ENCODE measurements at regions not wholly inside any gene's neighbourhood (a gene's known extent, or its start where the extent isn't known, plus 50 kb on each side); places are given as distances from the start of the nearest gene placed in this dataset.

DNA sequence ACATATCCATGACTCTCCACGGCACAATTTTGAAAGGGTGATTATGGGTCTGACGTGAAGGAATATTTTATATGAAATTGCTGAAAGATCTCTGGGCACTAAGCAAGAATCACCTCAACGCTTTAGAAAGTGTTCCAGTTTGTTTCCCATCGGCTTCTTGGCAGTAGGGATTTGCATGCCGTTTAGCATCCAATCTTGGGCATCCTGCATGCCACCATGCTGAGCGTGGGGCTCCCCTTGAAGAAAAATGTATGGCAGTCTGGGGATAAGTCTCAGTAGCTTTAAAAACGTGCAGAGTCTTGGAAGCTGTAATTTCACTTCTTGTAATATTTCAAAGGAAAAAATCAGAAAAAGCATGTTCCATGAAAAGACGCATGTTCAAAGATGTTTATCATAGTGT lies 151.7 kb downstream of the DMRT2 start:
- DNase-seq (ENCODE audit: low spot score), result no peak

DNA sequence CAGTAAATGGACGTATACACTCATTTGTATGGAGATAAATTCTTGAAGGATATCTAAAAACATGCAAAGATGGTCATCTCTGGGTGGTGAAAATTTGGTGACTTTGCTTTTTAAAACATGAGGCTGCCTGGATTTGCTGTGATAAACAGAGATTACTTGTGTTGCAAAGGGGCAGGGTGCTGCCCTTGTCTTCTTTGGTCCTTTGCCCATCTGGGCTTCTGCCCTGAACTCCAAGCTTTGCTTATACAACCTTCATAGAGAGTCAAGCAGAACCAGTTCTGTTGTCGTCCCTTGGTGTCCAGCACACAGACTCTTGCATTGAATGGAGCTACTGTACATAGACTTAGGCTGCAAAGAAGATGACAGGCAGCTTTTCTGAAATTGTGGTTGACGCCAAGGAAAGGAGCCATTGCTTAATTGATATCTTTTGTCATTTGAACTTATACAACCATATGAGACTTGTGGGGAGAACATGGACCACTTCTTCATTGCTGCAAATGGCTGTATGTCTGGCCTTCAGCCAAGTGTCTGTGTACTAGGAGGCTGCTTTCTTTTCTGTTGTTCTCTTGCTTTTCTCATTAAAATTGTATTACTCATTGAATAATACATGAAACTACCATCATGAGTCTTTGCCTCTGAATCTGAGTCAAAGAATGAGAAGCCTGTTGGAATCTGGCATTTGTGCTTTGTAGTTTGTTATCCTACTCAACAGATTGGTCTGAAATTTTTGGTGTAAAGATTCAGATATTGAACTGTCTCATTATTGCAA lies 152.5 kb downstream of the DMRT2 start:
- DNase-seq (ENCODE audit: low spot score), result no peak

DNA sequence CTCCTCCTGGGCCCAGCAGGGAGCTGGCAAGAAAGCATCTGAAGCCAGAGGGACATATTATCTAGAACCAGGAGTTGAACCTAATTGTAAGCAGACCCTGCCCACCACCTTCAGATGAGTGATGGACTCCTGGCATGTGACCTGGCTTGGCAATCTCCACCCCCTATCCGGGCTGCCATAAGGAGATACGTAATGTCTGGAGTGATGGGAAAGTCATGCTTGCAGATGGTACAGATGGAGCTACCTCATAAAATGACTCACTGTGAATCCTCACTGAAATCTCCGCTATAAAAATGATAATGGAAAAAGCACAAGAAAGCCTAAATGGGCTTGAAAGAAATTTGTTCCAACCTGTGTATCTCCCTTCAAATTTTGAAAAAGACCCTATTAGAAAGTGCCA lies 157.5 kb downstream of the DMRT2 start:
- no peak for DNase-seq (ENCODE audit: low spot score)

DNA sequence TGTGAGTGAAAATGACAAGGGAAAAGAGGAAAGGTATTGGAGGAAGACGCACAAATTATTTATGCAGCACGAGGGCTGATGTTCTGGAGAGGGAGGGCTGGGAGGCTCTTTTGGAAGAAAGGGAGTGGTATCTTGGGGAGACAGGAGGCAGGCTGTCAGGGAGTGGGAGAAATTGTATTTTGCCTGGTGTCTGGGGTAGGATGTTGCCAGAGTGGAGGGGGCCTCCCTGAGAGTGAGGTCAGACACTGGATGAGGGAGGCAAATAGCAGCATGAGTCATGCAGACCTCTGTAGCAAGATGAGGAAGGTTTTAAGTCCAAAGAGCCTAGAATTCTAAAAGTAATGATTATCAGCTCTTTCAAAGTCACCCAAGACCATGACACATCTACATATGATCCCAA lies 158.0 kb downstream of the DMRT2 start:
- no peak for DNase-seq (ENCODE audit: low spot score)

DNA sequence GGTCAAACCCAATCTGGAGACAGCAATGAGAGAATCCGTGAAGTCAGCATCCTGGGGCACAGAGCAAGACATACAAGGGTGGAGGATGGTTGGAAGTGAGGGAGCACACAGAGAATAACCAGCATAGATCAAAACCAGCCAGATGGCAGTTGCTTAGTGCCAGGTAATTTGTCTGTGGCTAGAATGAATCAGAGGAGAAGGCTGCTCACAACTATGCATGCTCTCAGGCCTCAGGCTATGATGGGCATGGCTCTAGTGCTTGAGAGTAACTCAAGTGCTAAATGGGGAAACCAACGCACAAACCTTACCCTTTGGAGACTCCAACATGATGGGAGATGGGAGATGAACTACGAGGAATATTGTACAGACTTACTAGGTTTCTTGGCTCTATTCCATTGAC lies 160.8 kb downstream of the DMRT2 start:
- no peak for DNase-seq (ENCODE audit: low spot score)

DNA sequence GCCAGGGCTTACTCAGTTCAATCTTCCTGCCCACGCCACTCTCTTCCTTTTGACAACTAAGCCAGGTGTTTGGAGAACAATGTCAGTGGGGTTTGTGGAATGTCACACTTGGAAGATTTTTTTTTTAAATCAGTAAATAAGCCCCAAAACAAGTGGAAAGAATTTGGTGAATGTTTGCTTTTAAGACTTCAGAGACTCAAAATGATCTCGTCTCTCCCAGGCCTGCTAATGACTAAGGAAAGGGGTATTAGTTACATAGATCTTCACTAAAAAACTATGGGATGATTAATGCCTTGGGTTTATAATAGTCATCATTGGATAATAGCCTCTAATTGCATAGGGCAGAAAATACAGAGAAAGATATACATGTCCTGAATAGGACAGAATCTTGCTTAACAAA lies 166.4 kb downstream of the DMRT2 start:
- DNase-seq (ENCODE audit: low spot score), result no peak

DNA sequence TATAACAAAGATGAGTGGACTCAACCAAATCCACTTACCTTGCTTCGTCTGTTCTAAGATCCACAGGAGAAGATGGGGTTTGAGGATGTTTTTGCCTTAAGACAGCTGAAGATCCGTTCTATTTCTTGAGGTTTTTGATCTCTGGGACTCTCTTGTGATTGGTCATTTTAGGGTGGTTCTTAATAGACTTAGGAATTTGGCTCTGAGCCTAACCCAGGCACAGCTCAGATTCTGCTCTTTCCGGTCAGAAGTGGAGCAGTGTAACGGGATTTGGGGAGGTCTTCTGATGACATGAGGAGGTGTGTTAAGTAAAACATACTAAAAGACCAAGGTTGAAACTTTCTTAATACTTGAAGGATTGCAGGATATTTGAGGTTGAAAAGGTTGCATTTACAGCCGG lies 166.9 kb downstream of the DMRT2 start:
- DNase-seq (ENCODE audit: low spot score), result no peak

DNA sequence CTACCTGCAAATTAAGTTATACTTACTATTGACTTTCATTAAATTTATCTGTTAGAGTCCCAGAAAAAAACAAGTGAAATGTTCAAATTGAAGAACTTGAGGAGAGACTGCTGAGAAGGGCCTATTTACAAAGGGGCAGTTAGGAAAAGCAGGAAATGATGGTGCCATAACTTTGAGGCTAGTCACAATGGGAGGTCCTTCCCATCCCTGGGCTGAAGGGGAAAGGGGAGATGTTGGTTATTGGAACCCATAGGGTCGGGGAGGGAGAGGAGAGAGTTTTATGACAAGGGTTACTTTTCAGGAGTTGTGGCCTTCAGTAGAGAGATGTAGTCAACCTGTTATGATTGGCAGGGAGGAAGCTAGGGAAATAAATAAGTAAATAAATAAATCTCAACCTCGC lies 169.1 kb downstream of the DMRT2 start:
- no peak for DNase-seq (ENCODE audit: low spot score)

DNA sequence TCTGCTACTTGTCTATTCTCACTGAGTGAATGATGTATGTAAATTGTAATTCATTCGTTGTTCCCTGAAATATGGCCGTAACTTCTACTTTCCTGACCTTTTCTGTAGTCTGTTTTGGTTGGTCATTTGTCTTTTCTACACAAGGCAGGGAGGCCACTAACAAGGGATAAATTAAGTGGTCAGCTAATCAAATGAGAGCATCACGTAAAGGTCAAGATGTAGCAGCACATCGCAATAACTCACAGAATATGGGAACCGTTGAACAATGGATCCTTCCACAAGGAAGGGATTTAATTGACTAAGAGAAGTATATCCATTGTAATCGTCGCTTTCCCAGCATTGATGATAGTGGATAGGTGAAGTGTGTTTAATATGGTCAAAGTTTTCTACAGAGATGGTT lies 171.1 kb downstream of the DMRT2 start:
- no peak for DNase-seq (ENCODE audit: low spot score)

DNA sequence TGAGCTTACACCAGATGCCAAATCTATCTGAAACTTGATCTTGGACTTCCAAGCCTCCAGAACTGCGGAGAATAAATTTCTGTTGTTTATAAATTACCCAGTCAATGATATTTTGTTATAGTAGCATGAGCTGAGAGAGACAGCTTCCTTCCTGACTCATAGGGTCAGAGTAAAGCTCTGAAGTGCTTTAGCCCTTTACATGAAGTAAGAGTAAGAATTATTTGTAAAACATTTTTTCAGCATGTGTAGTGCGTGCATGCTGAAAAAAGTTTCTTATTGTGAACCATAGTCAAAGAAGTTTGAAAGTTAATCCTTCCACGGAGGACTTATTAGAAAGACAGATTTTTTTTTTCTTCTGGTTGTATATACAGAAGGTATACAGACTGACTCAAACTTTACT lies 172.4 kb downstream of the DMRT2 start:
- no peak for DNase-seq (ENCODE audit: low spot score)

DNA sequence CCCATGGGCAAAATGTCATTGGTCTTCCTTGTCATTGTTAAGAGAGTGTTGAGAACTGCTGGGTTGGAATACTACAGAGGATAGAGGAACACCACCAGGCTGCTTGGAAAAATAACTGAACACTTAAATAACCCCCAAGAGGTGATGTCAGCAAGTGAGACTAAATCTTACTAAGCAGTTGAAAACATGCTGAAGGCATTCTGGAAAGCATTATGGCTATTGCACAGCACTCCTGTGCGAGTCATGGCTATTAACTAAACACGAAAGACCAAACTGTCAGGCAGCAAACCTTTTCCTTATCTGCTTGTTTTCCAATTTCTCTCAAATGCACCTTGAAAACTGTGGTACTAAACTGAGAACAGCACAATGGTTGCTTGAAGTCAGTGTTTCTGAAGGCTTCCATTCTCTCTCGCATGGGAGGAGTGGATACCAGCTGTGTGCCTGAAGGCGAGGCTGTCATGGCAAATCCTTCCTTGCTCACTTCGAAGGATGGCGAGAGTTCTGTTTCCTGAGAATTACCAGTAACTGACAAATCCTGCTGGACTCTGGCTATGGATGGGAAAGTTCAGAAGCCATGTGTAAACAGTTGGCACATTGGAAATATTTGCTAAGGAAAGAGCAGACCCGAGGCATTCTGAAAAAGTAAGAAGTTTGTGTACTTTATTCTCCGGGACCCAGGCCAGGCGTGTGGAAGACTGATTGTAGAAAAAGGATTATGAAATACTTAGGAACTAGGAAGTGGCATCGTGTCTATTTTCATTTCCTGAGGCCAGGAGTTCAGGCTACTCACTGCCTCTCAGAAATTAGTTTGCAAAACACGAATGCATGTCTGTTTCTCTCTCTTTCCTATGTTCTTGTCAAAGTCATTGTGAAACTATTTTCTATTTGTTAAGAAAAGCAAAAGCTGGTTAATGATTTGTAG lies 182.1 kb downstream of the DMRT2 start:
- DNase-seq (ENCODE audit: low spot score), result no peak

DNA sequence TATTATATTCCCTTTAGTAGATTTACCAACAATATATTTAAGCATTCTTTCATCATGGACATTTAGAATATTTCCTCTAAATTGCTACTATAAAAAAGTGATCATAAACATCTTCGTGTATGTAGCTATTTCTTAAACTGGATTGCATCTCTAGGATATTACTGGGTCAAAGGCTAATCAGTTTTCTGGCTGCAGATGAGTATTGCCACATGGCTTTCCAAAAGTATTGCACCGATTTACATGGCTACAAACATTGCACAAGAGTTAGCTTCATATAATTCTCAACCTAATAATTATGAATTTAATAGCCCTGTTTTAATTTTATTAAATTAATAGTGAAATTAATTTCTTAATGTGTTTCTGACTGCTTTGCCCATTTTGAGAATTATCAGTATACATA lies 183.4 kb downstream of the DMRT2 start:
- no peak for DNase-seq (ENCODE audit: low spot score)

DNA sequence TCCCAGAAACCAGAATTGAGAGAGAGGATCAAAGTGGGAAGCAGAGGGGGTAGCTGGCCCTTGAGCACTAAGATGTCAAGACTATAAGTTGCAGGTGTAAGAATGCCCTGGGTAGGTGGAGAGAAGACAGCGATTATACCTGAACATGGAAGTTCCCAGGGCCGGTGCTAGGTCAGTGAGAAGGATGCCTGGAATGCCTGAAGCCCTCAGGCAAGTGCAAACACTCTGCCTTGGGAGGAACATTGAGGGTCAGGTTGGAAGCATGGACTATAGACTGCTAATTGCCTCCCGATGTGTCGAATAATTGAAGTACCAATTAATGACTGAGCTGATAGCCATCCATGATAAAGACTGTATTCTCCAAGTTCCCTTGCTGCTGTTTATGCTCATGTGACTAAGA lies 185.5 kb downstream of the DMRT2 start:
- DNase-seq (ENCODE audit: low spot score), result no peak

DNA sequence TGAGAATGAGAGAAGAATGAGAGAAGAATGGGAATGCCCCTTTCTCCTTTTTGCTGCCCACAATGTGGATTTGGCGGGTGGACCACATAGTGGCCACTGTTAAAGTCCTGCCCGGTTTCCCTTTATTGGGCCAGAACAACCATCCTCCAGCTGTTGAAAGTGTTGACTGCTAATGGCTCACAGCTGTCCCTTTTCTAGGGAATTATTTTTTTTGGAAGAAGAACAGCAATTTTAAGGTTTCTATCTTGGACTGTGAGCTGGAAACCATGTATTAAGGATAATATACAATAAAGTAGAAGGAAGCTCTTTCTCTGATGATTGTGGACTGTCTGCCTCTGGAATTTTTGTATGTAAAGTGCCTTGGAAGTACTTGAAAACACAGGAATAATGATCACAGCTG lies 185.9 kb downstream of the DMRT2 start:
- no peak for DNase-seq (ENCODE audit: low spot score)

DNA sequence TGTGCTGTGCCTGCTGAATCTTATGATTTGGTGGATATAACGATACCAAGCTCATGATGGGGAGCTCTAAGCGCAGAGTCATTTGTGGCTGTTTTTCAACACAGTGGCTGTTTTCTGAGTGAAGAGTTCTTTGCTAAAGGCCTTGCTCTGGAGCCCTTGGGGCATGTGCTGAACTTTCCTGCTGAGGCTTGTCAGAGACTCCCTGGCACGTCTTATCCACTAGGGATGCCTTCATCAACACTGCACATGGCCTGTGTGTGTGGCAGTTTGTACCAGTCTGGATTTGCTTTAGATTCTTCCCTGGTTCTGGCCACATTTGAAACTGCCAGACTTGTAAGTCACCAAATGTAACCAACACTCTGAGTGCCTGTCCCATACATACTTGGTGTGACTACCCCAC lies 188.2 kb downstream of the DMRT2 start:
- DNase-seq (ENCODE audit: low spot score), result no peak

DNA sequence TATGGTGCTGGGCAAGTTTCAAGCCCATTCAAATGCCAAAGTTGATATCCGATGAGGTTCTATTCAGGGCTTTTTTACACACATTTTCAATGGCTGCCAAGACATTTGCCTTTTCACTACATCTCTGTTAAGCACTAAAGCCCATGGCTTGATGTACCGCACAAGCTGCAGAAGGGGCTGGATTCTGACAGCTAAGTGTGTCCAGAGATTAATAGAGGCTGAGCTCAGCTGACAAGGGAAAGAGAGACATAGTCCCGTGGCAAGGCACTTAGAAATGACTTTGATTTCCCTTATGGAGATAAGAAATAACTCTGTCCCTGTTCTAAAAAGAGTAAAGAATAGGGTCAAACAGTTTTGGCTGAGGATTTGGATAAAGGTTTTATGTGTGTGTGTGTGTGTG lies 198.6 kb downstream of the DMRT2 start:
- DNase-seq (ENCODE audit: low spot score), result no peak

DNA sequence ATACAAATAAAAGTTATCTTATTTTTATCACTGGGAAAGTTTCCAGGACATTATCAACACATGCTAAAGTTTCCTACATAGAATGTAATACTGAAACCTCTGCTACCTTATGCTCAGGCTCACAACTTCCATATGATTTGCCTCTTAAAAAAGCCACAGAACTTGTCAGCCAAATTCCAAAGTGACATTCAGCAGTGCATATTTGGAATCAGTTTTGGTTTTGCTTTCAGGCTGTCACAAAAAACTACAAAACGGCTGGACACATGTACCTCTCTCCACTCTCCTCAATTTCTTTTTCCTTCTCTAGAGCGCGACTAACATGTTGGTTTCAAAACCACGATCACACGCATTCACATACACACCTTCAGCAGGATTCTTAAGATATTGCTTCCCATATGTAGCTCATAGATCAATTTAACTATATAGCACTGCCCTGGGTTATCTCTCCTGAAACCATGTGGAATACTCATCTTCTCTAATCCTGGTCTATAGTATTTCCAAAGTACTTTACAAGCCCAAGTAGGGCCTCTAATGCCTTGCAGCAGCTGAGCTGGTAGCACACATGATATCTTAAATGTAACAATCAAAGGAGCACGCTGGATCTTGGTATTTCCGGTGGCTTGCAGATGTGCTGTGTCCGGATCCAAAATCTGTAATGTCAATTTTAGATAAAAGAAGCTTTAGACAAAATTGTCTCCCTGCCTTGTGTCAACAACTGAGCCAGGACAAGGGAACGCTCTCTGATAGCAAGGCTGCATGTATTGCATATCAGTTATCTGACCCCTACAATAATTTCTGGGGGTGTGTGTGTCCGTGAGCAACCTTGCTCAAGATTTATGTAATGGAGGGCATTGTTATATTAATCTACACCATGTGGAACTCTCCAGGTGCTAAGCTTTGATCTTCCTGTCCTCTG lies 203.2 kb downstream of the DMRT2 start:
- DNase-seq (ENCODE audit: low spot score), result no peak

DNA sequence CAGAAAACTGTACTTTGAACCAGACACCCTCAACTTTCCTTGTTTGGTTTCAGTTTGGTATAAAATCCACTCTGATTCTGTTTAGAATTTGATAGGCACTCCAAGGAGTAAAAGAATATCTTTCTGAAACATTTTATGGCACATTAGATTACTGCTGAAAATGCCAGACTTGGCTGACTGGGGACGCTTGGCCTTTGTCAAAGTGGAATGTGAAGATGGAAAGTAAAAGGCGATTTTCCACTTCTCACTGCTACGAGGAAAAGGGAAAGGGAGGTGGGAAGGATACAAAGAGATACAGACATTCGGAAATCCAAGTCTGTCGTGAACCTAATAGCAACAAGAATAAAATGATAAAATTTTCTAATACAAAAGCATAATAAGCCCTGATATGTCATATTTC lies 203.9 kb downstream of the DMRT2 start:
- no peak for DNase-seq (ENCODE audit: low spot score)

DNA sequence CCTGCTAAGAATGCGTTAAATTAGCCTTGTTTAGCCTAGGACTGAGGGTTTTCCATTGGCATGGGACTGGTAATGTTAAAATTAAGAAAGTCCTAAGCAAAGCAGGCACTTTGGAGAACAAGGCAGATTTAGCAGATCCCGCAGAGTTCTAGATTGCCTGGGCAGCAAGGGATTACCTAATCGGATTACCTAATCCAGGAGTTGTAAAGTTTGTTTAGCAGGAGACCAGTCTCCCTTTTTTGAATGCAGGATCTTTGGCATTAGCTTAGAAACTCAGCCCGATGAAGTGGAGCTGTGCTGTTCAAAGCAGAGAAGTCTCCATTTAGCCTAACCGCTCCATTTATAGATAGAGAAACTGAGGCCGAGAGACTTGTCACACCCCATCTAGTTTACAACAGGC lies 206.0 kb downstream of the DMRT2 start:
- DNase-seq (ENCODE audit: low spot score), result no peak

DNA sequence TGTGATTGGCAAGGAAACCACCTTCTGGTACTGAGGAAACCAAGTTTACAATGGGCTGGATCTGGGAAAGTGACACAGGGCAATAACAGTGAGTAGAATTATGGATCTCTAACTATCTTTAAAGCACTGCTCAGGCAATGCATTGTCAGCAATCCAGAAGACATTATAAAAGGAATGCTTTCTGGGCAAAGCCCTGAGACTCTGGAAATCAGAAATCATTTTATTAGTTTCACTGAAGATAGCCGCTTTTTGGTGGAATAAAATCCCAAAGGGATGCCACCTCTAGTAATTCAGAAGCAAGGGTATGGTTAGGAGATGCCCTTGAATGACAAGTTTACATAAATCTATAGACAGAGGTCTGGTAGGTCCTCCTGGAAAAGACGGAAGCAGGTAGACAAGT lies 211.1 kb downstream of the DMRT2 start:
- DNase-seq (ENCODE audit: low spot score), result no peak

DNA sequence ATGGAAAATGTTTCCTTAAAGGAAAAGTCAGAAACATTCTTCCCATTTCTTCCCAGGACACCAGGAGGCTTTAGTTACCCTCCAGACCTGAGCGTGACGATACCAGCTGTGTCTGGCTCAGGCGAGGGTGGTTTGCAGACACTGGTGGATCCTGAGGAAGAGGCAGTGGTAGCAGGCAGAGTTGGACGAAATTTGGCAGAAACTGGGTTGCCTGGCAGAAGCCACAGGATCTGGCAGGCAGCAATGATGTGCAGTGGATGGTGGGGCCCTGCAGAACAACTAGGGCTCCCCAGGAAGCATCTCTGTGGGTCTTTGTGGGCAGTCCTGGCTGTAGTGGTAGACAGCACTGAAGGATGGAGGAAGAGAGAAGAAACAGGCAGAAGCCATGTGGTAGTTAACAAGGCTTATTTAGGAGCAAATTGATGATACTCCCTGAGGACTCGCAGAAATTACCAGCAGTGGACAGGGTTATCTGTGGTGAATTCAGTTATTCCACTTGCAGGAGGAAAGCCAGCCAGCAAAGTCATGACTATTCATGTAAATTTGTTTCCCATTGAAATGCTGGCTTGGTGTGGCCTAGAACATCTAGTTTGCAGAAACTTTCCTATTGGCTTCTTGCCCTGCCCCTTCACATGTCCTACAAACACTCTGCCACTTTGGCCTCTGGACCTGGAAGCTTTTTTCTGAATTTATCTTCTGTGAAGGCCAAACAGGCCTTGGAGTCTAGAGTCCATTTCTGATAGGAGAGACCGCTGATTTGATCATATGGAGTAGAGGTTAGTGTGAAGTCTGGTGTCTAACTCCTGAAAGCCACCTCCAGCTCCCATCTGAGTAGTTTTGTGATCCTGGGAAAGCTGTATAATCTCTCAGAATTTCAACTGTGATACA lies 212.0 kb downstream of the DMRT2 start:
- DNase-seq (ENCODE audit: low spot score), result no peak

Measured in SW480 (cell line).